ENCODE measurements at regions not wholly inside any gene's neighbourhood (a gene's known extent, or its start where the extent isn't known, plus 50 kb on each side); places are given as distances from the start of the nearest gene placed in this dataset.

- no peak for TF ChIP-seq ZBTB21 (CRISPR knock-in tag; IDR thresholded peaks at IDR 0.05)
- no peak for TF ChIP-seq POGK (CRISPR knock-in tag; conservative IDR thresholded peaks at IDR 0.05)
- no peak for TF ChIP-seq PRDM10 (CRISPR knock-in tag; IDR thresholded peaks at IDR 0.05; ENCODE audit: low read depth)
- TF ChIP-seq CTCF (CRISPR knock-in tag; IDR thresholded peaks at IDR 0.05), result no peak
- TF ChIP-seq HMG20B (CRISPR knock-in tag; conservative IDR thresholded peaks at IDR 0.05), result no peak
- TF ChIP-seq TOE1 (CRISPR knock-in tag; IDR thresholded peaks at IDR 0.05), result no peak
- TF ChIP-seq KLF6 (CRISPR knock-in tag; IDR thresholded peaks at IDR 0.05), result no peak
These were observed 1164.9 kb downstream of the DNAJB9 start for GRCh38 chr7:109734601-109735000.
